ENCODE measurements at regions not wholly inside any gene's neighbourhood (a gene's known extent, or its start where the extent isn't known, plus 50 kb on each side); places are given as distances from the start of the nearest gene placed in this dataset.

DNA sequence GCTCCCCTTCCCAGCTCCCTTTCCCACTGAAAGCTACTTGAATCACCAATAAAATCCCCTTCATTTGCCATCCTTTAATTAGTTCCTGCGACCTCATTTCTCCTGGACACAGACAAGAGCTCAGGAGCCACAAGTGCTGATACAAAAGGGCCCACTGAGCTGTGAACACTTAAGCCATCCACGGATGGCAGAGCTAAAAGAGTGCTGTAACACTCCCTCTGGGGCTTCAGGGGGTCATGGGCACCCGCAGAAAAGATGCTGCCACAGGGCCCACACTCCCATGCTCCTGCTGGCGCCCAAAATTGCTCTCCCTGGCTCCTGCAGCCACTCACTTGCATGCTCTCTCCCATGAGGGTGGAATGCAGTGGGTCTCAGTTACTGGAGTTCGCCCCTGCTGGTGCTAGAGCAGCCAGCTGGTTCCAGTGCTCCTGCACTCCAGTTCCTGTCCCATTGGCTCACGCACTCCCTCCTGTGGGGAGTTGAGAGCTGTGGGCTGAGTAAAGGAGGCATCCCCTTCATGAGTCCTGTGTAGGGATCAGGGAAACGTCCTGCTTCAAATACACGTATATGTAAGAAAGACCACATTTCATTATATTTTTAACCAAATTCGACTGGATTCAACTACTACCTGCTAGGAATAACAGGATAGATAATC is 1291.0 kb downstream of the ARAP2 start:
- Histone ChIP-seq H3K27ac (no peak overlapping the region), H3F3A (ENCODE audit: insufficient read depth) (no peaks in the 10 kb centered on the region), H3K4me1 (ENCODE audit: insufficient read depth) (no peaks in the 10 kb centered on the region), H3K9ac (no peak overlapping the region), H4K20me1 (ENCODE audit: insufficient read depth) (no peaks in the 10 kb centered on the region), H3K27me3 (replicated peaks; ENCODE audit: insufficient read depth) (no peaks in the 10 kb centered on the region), H3K4me3 (no peak overlapping the region), H3K9me2 (ENCODE audit: insufficient read depth) (peaks cover 3% of the 10 kb centered on the region; the same call in 1 of the 2 replicates), H3K36me3 (ENCODE audit: low read depth) (no peaks in the 10 kb centered on the region), H3K9me3 (ENCODE audit: low read depth) (no peaks in the 10 kb centered on the region), H3K4me2 (ENCODE audit: unreplicated experiment) (no peak overlapping the region), H2AFZ (no peak overlapping the region), H3K79me2 (ENCODE audit: insufficient read depth) (no peaks in the 10 kb centered on the region)
- in situ Hi-C loops (cut with MboI), result no loop called here
- DNase-seq, result no peak
- no peak for TF ChIP-seq EZH2 (IDR thresholded peaks at IDR 0.05; ENCODE audit: insufficient read depth, poor library complexity, severe bottlenecking)
- TF ChIP-seq EZH2phosphoT487 (IDR thresholded peaks at IDR 0.05; ENCODE audit: insufficient read depth, low read depth), result no peak
- 21 to 22% methylated on average over 9 of the region's 9 CpGs for WGBS, 2 experiments (ENCODE audit: low coverage in 1 of 2, low lambda C conversion rate in 2 of 2, missing lambda C conversion rate in 2 of 2)

DNA sequence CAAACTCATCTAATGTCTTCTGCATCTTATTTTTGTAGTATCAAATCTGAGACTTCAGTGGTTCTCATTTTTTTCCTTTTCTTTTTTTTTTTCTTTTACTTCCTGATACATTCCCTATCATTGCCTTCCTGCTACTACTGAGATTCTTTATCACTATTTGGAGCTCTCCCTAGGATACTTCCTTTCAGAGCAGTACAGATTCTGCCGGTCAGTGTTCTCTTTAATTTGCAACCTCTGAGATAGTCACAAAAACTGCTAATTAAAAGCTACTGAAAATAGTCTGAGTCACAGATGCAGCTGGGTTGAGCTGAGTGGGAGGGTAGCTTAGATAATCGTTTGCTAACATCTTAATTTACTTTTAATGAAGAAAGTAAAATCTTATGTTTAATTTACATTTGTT is 1279.7 kb downstream of the ARAP2 start:
- Histone ChIP-seq H3K4me2 (ENCODE audit: unreplicated experiment) (no peak overlapping the region), H3K36me3 (ENCODE audit: low read depth) (no peaks in the 10 kb centered on the region), H3K9me2 (ENCODE audit: insufficient read depth) (no peaks in the 10 kb centered on the region), H3K9me3 (ENCODE audit: low read depth) (no peaks in the 10 kb centered on the region), H3K9ac (no peak overlapping the region), H3K4me1 (ENCODE audit: insufficient read depth) (no peaks in the 10 kb centered on the region), H3K27ac (no peak overlapping the region), H3K4me3 (no peak overlapping the region), H2AFZ (no peak overlapping the region), H3K79me2 (ENCODE audit: insufficient read depth) (no peaks in the 10 kb centered on the region), H3F3A (ENCODE audit: insufficient read depth) (no peaks in the 10 kb centered on the region), H3K27me3 (replicated peaks; ENCODE audit: insufficient read depth) (no peaks in the 10 kb centered on the region), H4K20me1 (ENCODE audit: insufficient read depth) (no peaks in the 10 kb centered on the region)
- no peak for DNase-seq
- 4% methylated on average over 2 of the region's 2 CpGs for WGBS, 2 experiments (ENCODE audit: low coverage in 1 of 2, low lambda C conversion rate in 2 of 2, missing lambda C conversion rate in 2 of 2)
- in situ Hi-C loops (cut with MboI), result no loop called here
- TF ChIP-seq EZH2phosphoT487 (IDR thresholded peaks at IDR 0.05; ENCODE audit: insufficient read depth, low read depth), result no peak
- TF ChIP-seq EZH2 (IDR thresholded peaks at IDR 0.05; ENCODE audit: insufficient read depth, poor library complexity, severe bottlenecking), result no peak

DNA sequence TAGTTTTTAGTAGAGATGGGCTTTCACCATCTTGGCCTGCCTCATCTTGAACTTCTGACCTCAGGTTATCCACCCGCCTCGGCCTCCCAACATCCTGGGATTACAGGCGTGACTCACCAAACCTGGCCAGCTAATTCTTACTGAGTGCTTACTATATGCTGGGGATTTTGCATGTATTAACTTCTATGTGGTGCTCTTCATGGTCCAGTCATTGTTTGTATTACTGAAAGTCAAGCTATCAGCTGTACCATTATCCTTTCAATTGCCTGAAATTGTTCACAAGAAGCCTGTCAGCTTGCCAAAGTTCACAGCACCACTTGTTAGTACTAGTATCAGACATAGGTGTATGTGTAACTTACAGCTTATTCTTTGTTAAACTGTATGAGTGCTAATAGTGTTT is 1272.1 kb downstream of the ARAP2 start:
- Histone ChIP-seq H3K4me1 (ENCODE audit: insufficient read depth) (no peaks in the 10 kb centered on the region), H3K4me2 (ENCODE audit: unreplicated experiment) (no peak overlapping the region), H3K9me2 (ENCODE audit: insufficient read depth) (no peaks in the 10 kb centered on the region), H3K27ac (no peak overlapping the region), H3F3A (ENCODE audit: insufficient read depth) (no peaks in the 10 kb centered on the region), H3K79me2 (ENCODE audit: insufficient read depth) (no peaks in the 10 kb centered on the region), H4K20me1 (ENCODE audit: insufficient read depth) (no peaks in the 10 kb centered on the region), H3K36me3 (ENCODE audit: low read depth) (no peaks in the 10 kb centered on the region), H3K4me3 (no peak overlapping the region), H2AFZ (no peak overlapping the region), H3K9ac (no peak overlapping the region), H3K9me3 (ENCODE audit: low read depth) (peaks cover 3% of the 10 kb centered on the region), H3K27me3 (replicated peaks; ENCODE audit: insufficient read depth) (no peaks in the 10 kb centered on the region)
- WGBS, 2 experiments (ENCODE audit: low coverage in 1 of 2, low lambda C conversion rate in 2 of 2, missing lambda C conversion rate in 2 of 2), result 59% methylated on average over 3 of the region's 3 CpGs
- no peak for DNase-seq
- in situ Hi-C loops (cut with MboI), result no loop called here
- TF ChIP-seq EZH2phosphoT487 (IDR thresholded peaks at IDR 0.05; ENCODE audit: insufficient read depth, low read depth) (no peak), EZH2 (IDR thresholded peaks at IDR 0.05; ENCODE audit: insufficient read depth, poor library complexity, severe bottlenecking) (no peak)

DNA sequence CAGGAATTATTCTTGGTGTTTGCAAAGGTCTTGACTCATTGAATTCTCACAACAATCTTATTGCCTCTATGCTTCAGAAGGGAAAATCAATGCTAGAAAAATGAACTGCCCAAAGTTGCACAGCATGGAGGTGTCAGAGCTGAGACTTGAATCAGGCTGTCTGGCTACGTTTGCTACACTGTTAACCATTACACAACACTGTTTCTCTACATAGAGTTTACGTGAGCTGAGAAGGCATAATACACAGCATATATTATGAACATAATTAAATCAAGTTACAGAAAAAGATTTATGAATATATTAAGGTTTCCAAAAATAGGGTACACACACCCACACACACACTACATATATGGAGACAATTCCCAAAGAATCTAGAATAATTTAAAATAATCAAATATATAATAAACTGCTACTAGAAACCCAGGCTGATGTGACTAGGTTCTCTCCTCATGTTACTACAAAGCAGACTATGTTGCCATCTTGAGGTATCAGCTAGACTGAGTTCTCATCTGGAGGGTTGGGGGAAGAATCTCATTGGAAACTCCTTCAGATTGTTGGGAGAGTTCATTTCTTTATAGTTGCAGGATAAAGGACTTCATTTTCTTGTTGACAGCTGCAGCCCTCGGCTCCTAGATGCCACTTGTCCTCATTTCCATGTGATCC is 1270.5 kb downstream of the ARAP2 start:
- in situ Hi-C loops (cut with MboI), result no loop called here
- Histone ChIP-seq H3K27me3 (replicated peaks; ENCODE audit: insufficient read depth) (no peaks in the 10 kb centered on the region), H3K79me2 (ENCODE audit: insufficient read depth) (no peaks in the 10 kb centered on the region), H3K36me3 (ENCODE audit: low read depth) (no peaks in the 10 kb centered on the region), H3K9ac (no peak overlapping the region), H4K20me1 (ENCODE audit: insufficient read depth) (no peaks in the 10 kb centered on the region), H3K4me3 (no peak overlapping the region), H3F3A (ENCODE audit: insufficient read depth) (no peaks in the 10 kb centered on the region), H3K27ac (no peak overlapping the region), H3K9me2 (ENCODE audit: insufficient read depth) (no peaks in the 10 kb centered on the region), H3K9me3 (ENCODE audit: low read depth) (peaks cover 3% of the 10 kb centered on the region), H2AFZ (no peak overlapping the region), H3K4me2 (ENCODE audit: unreplicated experiment) (no peak overlapping the region), H3K4me1 (ENCODE audit: insufficient read depth) (no peaks in the 10 kb centered on the region)
- no peak for DNase-seq
- TF ChIP-seq EZH2phosphoT487 (IDR thresholded peaks at IDR 0.05; ENCODE audit: insufficient read depth, low read depth) (no peak), EZH2 (IDR thresholded peaks at IDR 0.05; ENCODE audit: insufficient read depth, poor library complexity, severe bottlenecking) (no peak)
- WGBS, 2 experiments (ENCODE audit: low coverage in 1 of 2, low lambda C conversion rate in 2 of 2, missing lambda C conversion rate in 2 of 2), result 4% methylated on average over 3 of the region's 3 CpGs
